ENCODE measurements at regions not wholly inside any gene's neighbourhood (a gene's known extent, or its start where the extent isn't known, plus 50 kb on each side); places are given as distances from the start of the nearest gene placed in this dataset.

GRCh38 chr1:204777591-204777990 lies 92.1 kb upstream of the LRRN2 start:
- TF ChIP-seq CTCF (IDR thresholded peaks at IDR 0.05; ENCODE audit: poor library complexity) (no peak), EZH2phosphoT487 (IDR thresholded peaks at IDR 0.05; ENCODE audit: low read depth, severe bottlenecking, unreplicated experiment) (no peak)

Measured in hepatocyte (in vitro differentiated cells).